HG03097 (cell line): ENCODE measurements at regions not wholly inside any gene's neighbourhood (a gene's known extent, or its start where the extent isn't known, plus 50 kb on each side); places are given as distances from the start of the nearest gene placed in this dataset.

Experiments used
- ATAC-seq: cut with Tn5 transposase; IDR thresholded peaks from one replicate; pipeline ENCODE4 v1.9.1; 2021; ENCODE audit not compliant: unreplicated experiment, low FRiP score

GRCh38 chr6:54706844-54707605 lies 139.5 kb upstream of the FAM83B start:
- no peak for ATAC-seq

DNA sequence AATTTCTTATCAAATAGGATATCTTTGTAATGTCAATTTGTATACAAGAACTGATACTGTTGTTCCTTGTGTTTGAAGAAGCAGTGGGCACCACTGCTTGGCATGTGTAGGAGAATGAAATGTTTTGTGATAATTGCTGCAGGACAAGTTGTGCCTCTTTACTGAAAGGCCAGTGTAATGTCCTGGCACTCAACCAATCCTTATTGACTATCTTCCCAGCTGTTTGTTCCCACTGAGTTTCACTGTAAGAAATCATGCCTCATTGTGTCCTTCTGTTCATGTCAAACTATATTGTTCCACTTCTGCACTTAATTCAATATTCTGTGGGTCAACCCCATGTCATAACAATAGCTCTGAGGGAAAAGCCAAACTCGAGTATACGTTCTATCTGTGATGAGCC lies 136.1 kb upstream of the FAM83B start:
- ATAC-seq = no peak

DNA sequence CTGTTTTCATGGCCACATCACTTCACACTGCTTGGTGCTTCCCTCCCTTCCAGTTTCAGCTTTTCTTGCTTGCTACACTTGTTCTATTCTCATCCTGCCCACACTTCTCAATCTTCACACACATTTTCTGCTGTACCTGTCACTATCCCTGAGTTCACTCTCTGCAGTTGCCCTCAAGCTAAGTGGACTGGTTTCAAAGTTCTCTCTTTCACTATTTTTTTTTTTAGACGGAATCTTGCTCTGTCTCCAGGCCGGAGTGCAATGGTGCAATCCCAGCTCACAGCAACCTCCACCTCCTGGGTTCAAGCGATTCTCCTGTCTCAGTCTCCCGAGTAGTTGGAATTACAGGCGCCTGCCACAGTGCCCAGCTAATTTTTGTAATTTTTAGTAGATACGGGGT lies 130.6 kb upstream of the FAM83B start:
- ATAC-seq = no peak

- ATAC-seq = no peak
These were observed 129.7 kb upstream of the FAM83B start for GRCh38 chr6:54716877-54717276.

DNA sequence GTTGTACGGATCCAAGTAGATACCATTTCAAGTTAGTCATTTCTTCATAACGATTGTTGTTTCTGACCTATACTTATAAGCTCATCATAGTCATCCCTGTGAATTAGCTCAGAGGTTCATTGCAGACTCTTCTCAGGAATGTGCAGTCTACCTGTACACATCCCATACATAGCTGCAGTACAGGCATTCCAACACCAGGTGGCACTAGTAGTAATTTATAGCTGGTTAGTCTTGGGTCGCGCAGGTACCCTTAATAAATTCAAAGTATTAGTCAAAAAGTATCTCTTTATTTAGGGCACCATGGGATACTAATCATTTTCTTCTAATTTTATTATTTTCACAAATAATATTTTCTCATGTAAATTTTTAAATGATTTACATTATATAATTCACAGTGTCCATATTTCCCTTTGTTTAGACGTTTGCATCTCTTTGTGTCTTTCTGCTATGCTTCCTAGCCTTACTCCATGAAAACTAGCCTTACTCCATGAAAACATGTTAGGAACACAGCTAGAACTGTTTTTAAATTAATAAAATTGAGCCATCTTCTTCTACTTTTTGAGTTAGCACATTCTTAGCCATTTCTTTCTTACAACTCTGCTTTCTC lies 128.6 kb upstream of the FAM83B start:
- ATAC-seq = peak; percentile 83

- no peak for ATAC-seq
These were observed 128.0 kb upstream of the FAM83B start for GRCh38 chr6:54718541-54719023.

DNA sequence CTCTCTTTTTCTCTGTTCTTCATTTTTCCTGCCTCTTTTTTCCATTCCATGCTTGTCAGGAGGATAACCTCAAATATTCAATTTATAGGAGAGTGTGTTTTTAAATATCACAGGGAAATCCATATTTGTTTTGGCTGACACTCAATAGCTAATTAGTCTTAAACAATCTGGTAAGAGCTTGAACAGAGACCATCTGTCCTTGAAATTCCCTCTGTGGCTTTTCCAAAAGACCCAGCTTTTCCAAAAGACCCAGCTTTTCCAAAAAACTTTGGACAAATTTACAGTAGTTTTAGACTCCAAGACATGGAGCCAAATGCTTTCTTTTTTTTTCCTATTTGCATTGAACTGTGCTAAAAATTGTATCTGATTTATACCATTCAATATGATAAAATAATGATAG lies 127.4 kb upstream of the FAM83B start:
- ATAC-seq = no peak

- no peak for ATAC-seq
These were observed 126.9 kb upstream of the FAM83B start for GRCh38 chr6:54719633-54720032.

DNA sequence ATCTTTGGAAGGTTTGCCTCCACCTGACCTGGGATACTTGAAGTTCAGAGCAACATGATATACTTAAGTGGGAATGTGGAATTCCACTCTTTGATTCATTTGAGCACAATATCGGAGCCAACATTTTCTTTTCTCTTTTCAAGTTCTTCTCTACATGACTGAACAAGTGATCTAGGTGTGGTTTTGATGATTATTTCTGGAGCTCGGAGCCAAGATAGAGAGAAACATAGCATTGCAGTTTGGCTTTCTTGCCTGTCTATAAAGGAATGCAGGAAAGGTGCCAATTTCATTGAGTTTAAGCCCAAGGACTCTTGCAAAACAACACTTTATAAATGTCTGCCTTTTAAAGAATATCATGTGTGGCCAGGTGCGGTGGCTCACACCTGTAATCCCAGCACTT lies 124.2 kb upstream of the FAM83B start:
- ATAC-seq = no peak

DNA sequence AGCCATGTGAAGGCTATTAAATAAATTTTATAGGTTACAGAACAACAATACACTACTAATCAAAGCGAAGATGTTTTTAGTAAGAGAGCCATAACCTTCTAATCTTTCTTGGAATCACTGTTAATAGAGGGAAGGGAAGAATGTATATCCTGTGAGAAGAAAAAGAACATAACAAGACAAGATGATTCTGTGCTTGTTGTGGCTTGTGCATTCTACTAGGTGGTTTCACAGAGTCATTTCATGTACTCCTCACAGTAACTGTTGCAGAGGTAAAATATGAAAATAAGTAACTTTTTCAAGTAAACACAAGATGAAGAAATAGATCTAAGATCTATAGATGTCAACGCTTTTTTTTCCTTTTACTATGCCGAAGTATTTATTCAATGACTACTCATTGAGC lies 116.9 kb upstream of the FAM83B start:
- no peak for ATAC-seq

DNA sequence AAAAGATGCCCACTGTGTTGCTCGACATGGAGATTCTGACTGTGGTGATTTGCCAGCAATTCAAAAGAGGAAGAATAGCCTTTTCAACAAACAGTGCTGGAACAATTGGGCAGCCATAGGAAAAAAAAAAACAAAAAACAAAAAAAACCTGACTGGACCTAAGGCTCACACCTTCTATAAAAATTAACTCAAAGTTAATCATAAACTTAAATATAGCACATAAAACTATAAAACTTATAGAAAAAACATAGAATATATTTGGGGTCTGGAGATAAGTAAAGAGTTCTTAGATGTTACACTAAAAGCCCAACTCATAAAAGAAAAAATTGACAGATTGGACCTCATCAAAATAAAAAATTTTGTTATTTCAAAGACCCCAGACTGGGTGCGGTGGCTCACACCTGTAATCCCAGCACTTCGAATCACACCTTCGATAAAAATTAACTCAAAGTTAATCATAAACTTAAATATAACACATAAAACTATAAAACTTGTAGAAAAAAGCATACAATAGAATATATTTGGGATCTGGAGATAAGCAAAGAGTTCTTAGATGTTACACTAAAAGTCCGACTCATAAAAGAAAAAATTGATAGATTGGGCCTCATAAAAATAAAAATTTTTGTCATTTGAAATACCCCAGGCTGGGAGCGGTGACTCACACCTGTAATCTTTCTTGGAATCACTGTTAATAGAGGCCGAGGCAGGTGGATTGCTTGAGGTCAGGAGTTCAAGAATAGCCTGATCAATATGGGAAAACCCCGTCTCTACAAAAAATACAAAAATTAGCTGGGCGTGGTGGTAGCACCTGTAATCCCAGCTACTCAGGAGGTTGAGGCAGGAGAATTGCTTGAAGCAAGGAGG lies 115.6 kb upstream of the FAM83B start:
- ATAC-seq = no peak

- ATAC-seq = no peak
These were observed 109.3 kb upstream of the FAM83B start for GRCh38 chr6:54737247-54737646.

GRCh38 chr6:54747955-54748354 lies 98.6 kb upstream of the FAM83B start:
- ATAC-seq = no peak

DNA sequence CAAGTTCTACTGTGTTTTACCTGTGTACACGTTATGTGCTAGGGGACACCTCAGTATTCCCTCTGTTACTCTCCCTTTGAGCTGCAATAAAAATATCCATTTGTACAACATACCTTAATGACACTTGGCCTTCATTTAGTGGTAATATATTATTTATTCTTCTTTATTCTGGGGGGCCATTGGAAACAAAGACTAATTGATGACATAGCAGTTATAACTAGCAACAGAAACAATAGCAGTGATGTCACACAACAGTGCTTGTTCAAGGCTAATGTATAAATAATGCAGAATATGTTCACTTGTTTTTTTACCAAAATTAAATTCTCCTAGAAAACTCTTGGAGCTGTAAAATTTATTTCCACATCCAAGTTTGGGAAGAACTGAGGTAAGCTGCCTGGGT lies 92.2 kb upstream of the FAM83B start:
- ATAC-seq = no peak

DNA sequence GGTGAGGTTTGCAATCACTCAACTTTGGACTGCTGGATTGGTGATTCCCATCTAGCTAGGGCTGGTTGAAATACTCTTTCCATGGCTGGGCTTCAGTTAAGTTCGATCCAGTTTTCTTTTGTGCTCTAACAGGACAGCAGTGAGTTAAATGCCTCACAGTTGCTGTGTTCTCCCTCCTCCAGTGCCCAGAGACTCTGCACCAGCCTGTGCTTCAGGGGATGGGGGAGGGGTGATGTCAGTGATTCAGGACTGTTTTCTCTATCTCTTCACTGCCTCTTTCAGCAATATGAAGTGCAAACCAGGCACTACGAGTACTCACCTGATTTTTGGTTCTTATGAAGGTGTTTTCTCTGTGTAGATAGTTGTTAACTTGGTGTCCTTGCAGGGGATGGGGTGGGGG lies 88.2 kb upstream of the FAM83B start:
- ATAC-seq = no peak

DNA sequence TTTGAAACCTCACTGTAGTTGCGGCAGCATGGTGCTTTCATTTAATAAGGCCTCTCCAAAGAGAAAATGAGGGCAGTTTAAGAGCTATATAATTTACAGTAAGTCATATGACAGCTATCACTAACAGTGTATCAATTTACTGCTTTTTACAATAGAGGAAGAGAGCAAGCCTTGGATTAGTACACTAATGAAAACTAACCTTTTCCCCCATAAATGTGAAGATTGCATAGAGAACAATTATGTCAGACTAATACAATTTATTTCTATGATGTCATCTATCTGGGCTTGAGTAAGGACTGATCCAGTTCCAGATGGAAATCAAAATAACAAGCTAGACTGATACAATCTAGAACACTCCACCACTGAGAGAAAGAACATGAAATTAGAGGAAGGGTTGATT lies 78.1 kb upstream of the FAM83B start:
- ATAC-seq = no peak

DNA sequence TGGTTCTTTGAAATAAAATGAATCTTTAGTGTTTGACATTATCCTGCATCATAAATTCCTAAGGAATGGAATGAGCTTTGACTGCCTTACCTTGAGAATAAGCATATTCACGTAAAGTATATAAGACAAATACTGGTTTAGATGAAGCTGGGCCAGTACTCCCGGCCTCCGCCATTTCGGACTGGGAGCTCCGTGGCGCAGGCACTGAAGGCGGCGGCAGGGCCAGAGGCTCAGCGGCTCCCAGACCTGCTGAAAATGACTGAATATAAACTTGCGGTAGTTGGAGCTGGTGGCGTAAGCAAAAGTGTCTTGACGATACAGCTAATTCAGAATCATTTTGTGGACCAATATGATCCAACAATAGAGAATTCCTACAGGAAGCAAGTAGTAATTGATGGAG lies 76.2 kb upstream of the FAM83B start:
- no peak for ATAC-seq

GRCh38 chr6:54771968-54772367 lies 74.6 kb upstream of the FAM83B start:
- ATAC-seq = no peak

DNA sequence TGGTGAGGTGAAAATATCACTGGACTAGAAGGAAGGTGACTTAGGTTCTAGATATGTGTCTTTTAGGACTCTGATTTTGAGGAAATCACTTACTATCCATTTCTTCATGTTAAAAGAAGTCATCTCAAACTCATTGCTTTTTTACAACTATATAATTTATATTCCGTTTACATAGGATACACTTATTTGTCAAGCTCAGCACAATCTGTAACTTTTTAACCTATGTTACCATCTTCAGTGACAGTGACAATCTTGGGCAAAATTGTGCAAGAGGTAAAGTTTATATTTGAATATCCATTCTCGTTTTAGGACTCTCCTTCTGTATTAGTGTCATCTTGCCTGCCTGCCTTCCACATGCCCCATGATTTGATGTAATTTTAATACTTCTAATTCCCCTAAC lies 74.0 kb upstream of the FAM83B start:
- no peak for ATAC-seq

DNA sequence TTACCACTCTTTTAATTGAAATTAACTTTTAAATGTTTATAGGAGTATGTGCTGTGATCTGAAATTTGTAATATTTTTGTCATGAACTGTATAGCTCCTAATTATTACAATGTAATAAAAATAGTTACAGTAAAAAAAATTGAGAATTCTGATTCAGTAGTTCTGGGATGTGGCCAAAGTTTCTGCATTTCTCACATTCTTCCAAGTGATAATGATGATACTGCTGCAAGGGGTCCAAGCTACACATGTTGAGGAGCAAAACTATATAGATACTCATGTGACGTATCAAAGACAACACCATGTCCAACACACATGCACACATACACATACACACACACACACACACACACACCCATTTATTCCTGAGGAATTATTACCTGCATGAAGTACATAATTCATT lies 71.0 kb upstream of the FAM83B start:
- no peak for ATAC-seq

GRCh38 chr6:54776891-54777290 lies 69.7 kb upstream of the FAM83B start:
- ATAC-seq = no peak
